ENCODE measurements at regions not wholly inside any gene's neighbourhood (a gene's known extent, or its start where the extent isn't known, plus 50 kb on each side); places are given as distances from the start of the nearest gene placed in this dataset.

DNA sequence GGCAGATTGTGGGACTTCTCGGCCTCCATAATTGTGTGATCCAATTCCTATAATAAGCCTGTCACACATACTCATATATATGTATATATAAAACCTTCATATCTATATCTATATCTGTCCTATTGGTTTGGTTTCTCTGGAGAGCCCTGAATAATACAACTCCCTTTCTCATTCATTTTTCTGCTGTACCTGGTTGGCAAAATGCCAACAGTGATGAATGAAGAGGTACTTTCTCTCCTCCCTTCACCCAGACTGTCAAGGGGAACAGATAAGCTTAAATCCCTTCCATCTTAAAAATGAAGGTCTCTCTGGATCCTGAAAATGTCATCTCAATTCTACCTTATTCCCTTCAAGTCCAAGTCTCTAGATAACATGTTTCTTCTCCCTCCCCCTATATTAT, 60.3 kb upstream of the FOXP2 start:
- Histone ChIP-seq H2BK5ac (ENCODE audit: insufficient read length, low read length) (no peak overlapping the region), H2BK20ac (ENCODE audit: low read depth, low read length, poor library complexity, severe bottlenecking) (no peak overlapping the region), H3K23me2 (ENCODE audit: insufficient read length, low read depth, low read length, poor library complexity, severe bottlenecking) (no peaks in the 10 kb centered on the region), H3K14ac (ENCODE audit: insufficient read depth, low read length) (no peak overlapping the region), H3K23ac (ENCODE audit: insufficient read length, low read depth, low read length) (no peak overlapping the region), H3K9ac (ENCODE audit: extremely low read depth, insufficient read length, low read length) (no peak overlapping the region), H3K79me2 (ENCODE audit: insufficient read depth, low read length) (no peaks in the 10 kb centered on the region), H4K8ac (replicated peaks; ENCODE audit: insufficient read length, low read depth, low read length) (no peak overlapping the region), H3K27ac (ENCODE audit: insufficient read length, low read depth, low read length) (no peak overlapping the region), H3K4ac (ENCODE audit: low read depth, low read length) (no peak overlapping the region), H2AK5ac (ENCODE audit: insufficient read length, low read length) (no peak overlapping the region), H3K79me1 (ENCODE audit: insufficient read depth, low read depth, low read length, poor library complexity, severe bottlenecking) (no peaks in the 10 kb centered on the region), H3K9me3 (ENCODE audit: control insufficient read depth, low read depth, low read length) (no peaks in the 10 kb centered on the region), H3K27me3 (ENCODE audit: insufficient read depth, low read length) (no peaks in the 10 kb centered on the region), H4K91ac (ENCODE audit: insufficient read length, low read depth, low read length) (no peak overlapping the region), H3K4me2 (ENCODE audit: insufficient read depth, insufficient read length, low read length) (no peak overlapping the region), H4K20me1 (ENCODE audit: control insufficient read depth, insufficient read depth, insufficient read length) (no peaks in the 10 kb centered on the region), H4K5ac (ENCODE audit: insufficient read length, low read depth, low read length) (no peak overlapping the region), H2AFZ (ENCODE audit: low read length) (no peak overlapping the region), H3K56ac (ENCODE audit: insufficient read length, low read depth, low read length) (no peak overlapping the region), H3K18ac (ENCODE audit: insufficient read length, low read depth, low read length) (no peak overlapping the region), H3K4me1 (ENCODE audit: insufficient read depth, low read length) (no peaks in the 10 kb centered on the region), H2BK12ac (ENCODE audit: insufficient read length, low read depth, low read length) (no peak overlapping the region), H2BK15ac (ENCODE audit: low read depth, low read length) (no peak overlapping the region), H3T11ph (ENCODE audit: low read length) (no peak overlapping the region), H2BK120ac (ENCODE audit: low read depth, low read length, poor library complexity, severe bottlenecking) (no peak overlapping the region)
- Mint-ChIP-seq H3K4me3 (no peak overlapping the region), H3K36me3 (ENCODE audit: insufficient read depth in 1 of 3, low read depth in 3 of 3) (peaks cover under 1 to 9% (median 2%) of the 10 kb centered on the region in 3 experiments; a peak in 1 of 7 replicates), H3K9me3 (peaks cover 0 to 7% of the 10 kb centered on the region in 2 experiments; a peak in 2 of 5 replicates), H3K4me1 (no peaks in the 10 kb centered on the region), H3K27ac (no peak overlapping the region), H3K27me3 (ENCODE audit: low read depth) (no peaks in the 10 kb centered on the region)
- no CpG with 5 or more reads among the region's 1 CpG for WGBS (ENCODE audit: extremely low coverage, insufficient read length, low lambda C conversion rate)
- DNase-seq, result no peak
- TF ChIP-seq CTCF (conservative IDR thresholded peaks at IDR 0.05), result no peak
